Bronchial epithelial cell (primary cell): ENCODE measurements at regions not wholly inside any gene's neighbourhood (a gene's known extent, or its start where the extent isn't known, plus 50 kb on each side); places are given as distances from the start of the nearest gene placed in this dataset.
A peak's percentile ranks its signal among the peaks of the same experiment; 100 is the strongest.

Experiments
- DNase-seq: peaks from one replicate; pipeline ENCODE4 v3.0.0-alpha.2; 2010; ENCODE audit warnings: low read depth
- FAIRE-seq: peaks from 2 replicates; lab custom pipeline; 2011; peaks lifted over from hg19 to GRCh38; lab: Jason Lieb, UNC
- H3K27me3 ChIP-seq: 2 replicates; pipeline ENCODE4 v1.5.1; 2011; ENCODE audit warnings: low read length; ENCODE audit not compliant: control insufficient read depth, insufficient read depth
- H3K36me3 ChIP-seq: 2 replicates; pipeline ENCODE4 v1.5.1; 2011; ENCODE audit warnings: low read length; ENCODE audit not compliant: control insufficient read depth, insufficient read depth
- H3K4me3 ChIP-seq: 2 replicates; pipeline ENCODE4 v1.5.1; 2011; ENCODE audit warnings: mild to moderate bottlenecking, low read depth, low read length, control low read depth
- CTCF ChIP-seq: IDR thresholded peaks from 2 replicates; pipeline ENCODE4 v1.5.1; 2011; ENCODE audit warnings: mild to moderate bottlenecking, moderate library complexity, low read length, control low read depth, inconsistent platforms; ENCODE audit not compliant: insufficient read depth, severe bottlenecking

DNA sequence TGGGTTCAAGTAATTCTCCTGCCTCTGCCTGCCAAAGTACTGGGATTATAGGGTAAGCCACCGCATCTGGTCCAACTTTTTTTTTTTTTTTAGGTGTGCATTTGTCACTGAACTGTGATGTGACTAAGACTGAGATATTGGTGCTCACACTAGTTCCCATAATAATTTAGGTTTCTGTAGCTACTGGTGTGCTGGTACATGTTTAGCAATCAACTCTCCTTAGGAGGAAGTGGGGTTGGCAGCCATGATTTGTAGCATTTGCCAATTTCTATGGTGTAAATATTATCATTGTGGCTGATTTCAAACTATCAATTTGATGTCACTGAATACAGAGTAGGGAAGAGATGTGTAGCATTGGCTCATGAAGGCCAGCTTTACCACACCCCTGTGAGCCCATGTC lies 372.7 kb downstream of the EDEM1 start:
- H3K36me3 ChIP-seq: no peaks in the 10 kb centered on the region
- no peak for FAIRE-seq
- no peak overlapping the region for H3K4me3 ChIP-seq
- H3K27me3 ChIP-seq: no peaks in the 10 kb centered on the region
- DNase-seq: no peak
- TF ChIP-seq CTCF: no peak

GRCh38 chr3:5563537-5564277 lies 376.2 kb downstream of the EDEM1 start:
- TF ChIP-seq CTCF: no peak
- Histone ChIP-seq H3K36me3 (no peaks in the 10 kb centered on the region), H3K4me3 (no peak overlapping the region), H3K27me3 (no peaks in the 10 kb centered on the region)
- DNase-seq (no peak), FAIRE-seq (no peak)

DNA sequence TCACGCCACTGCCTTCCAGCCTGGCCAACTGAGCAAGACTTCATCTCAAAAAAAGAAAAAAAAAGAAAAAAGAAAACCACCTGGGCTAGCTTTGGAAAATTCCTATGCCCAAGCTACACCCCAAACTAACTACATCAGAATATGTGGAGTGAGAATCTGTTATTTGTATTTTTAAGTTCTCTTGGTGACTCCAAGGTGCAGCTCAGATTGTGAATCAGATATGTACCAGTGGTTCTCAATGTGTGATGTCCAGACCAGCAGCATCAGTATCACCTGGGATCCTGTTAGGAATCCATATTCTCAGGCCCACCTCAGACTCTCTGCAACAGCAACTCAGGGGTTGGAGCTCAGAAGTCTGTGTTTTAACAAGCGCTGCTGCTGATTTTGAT lies 376.8 kb downstream of the EDEM1 start:
- Histone ChIP-seq H3K27me3 (no peaks in the 10 kb centered on the region), H3K36me3 (no peaks in the 10 kb centered on the region), H3K4me3 (no peak overlapping the region)
- DNase-seq (no peak), FAIRE-seq (no peak)
- no peak for TF ChIP-seq CTCF

DNA sequence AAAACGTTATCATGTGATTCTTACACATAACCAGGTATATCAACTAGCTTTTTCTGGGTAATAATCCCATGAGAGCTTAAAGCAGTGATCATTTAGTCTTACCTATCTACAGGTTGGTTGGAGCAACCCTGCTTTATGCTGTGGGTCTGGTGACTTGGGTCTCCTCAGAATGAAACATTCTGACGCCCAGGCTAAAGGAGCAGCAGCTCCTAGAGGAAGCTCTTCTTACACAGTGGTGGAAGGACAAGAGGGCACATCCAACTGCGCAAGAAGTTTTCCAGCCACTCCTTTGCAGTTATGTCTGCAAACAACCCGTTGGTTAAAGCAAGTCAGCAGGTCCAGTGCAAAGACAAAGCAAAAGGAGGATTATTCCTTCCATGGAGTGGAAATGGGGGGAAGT lies 377.5 kb downstream of the EDEM1 start:
- Histone ChIP-seq H3K4me3 (no peak overlapping the region), H3K36me3 (no peaks in the 10 kb centered on the region), H3K27me3 (no peaks in the 10 kb centered on the region)
- FAIRE-seq (peak; percentile 98), DNase-seq (no peak)
- no peak for TF ChIP-seq CTCF

- no peak for TF ChIP-seq CTCF
- Histone ChIP-seq H3K36me3 (no peaks in the 10 kb centered on the region), H3K4me3 (no peak overlapping the region), H3K27me3 (no peaks in the 10 kb centered on the region)
- no peak for FAIRE-seq
- no peak for DNase-seq
Measured at GRCh38 chr3:5567113-5567512, 379.6 kb downstream of the EDEM1 start.

- no peaks in the 10 kb centered on the region for H3K27me3 ChIP-seq
- FAIRE-seq (no peak), DNase-seq (peak; percentile 17)
- TF ChIP-seq CTCF: no peak
- no peaks in the 10 kb centered on the region for H3K36me3 ChIP-seq
- no peak overlapping the region for H3K4me3 ChIP-seq
Measured at GRCh38 chr3:5568451-5568850, 380.9 kb downstream of the EDEM1 start.
